ENCODE measurements at regions not wholly inside any gene's neighbourhood (a gene's known extent, or its start where the extent isn't known, plus 50 kb on each side); places are given as distances from the start of the nearest gene placed in this dataset.

- peak; percentile 35; the same call in 1 of the 2 replicates for TF ChIP-seq PATZ1 (CRISPR knock-in tag; IDR thresholded peaks at IDR 0.05; ENCODE audit: borderline replicate concordance)
- no peak for TF ChIP-seq ZNF655 (CRISPR knock-in tag; IDR thresholded peaks at IDR 0.05)
- no peak for TF ChIP-seq RBM17 (IDR thresholded peaks at IDR 0.05; ENCODE audit: borderline replicate concordance, low read depth, low read length)
- no peak for TF ChIP-seq MCM2 (IDR thresholded peaks at IDR 0.05; ENCODE audit: low read depth)
- TF ChIP-seq ELF2 (CRISPR knock-in tag; IDR thresholded peaks at IDR 0.05) = no peak
- peak; percentile 23; the same call in 1 of the 2 replicates for TF ChIP-seq ZNF384 (IDR thresholded peaks at IDR 0.05; ENCODE audit: low read depth, low read length)
- TF ChIP-seq HEY1 (CRISPR knock-in tag; IDR thresholded peaks at IDR 0.05; ENCODE audit: borderline replicate concordance) = peak; percentile 75; the same call in 1 of the 2 replicates
- no peak for TF ChIP-seq STAT5B (CRISPR knock-in tag; IDR thresholded peaks at IDR 0.05)
- TF ChIP-seq SNRNP70 (optimal IDR thresholded peaks at IDR 0.05; ENCODE audit: low read depth, low read length) = no peak
- TF ChIP-seq PHF8 (IDR thresholded peaks at IDR 0.05; ENCODE audit: borderline replicate concordance, low read length) = no peak
- TF ChIP-seq JUND (IDR thresholded peaks at IDR 0.05; ENCODE audit: borderline replicate concordance, low read depth, low read length) = peak; percentile 70; the same call in 1 of the 2 replicates
- TF ChIP-seq JUND (tag; IDR thresholded peaks at IDR 0.05; ENCODE audit: borderline replicate concordance, low read depth, low read length) = peak; percentile 44; the same call in 1 of the 3 replicates
- TF ChIP-seq ZNF253 (CRISPR knock-in tag; conservative IDR thresholded peaks at IDR 0.05) = no peak
- TF ChIP-seq KLF16 (IDR thresholded peaks at IDR 0.05) = peak; percentile 85
- TF ChIP-seq ZNF518B (CRISPR knock-in tag; IDR thresholded peaks at IDR 0.05) = no peak
- TF ChIP-seq ZNF146 (CRISPR knock-in tag; IDR thresholded peaks at IDR 0.05; ENCODE audit: unreplicated experiment) = no peak
- peak in 1 of 2 experiments; percentile 51; a peak in 1 of 4 replicates for TF ChIP-seq ZNF639 (CRISPR knock-in tag; conservative IDR thresholded peaks at IDR 0.05 in 1 of 2, IDR thresholded peaks at IDR 0.05 in 1 of 2)
- no peak for TF ChIP-seq PTBP1 (IDR thresholded peaks at IDR 0.05; ENCODE audit: low read depth, low read length)
- no peak for TF ChIP-seq ZC3H11A (IDR thresholded peaks at IDR 0.05; ENCODE audit: low read depth, low read length)
- peak; percentile 96 for TF ChIP-seq DPF2 (IDR thresholded peaks at IDR 0.05)
Observed at GRCh38 chr2:134148843-134149472, 104.9 kb upstream of the MGAT5 start (continued).
